ENCODE measurements at regions not wholly inside any gene's neighbourhood (a gene's known extent, or its start where the extent isn't known, plus 50 kb on each side); places are given as distances from the start of the nearest gene placed in this dataset.

- no peak for DNase-seq (ENCODE audit: low read depth in 4 of 4, low spot score in 2 of 4)
Observed at GRCh38 chrX:4754878-4755604, 1041.6 kb upstream of the PRKX start.

DNA sequence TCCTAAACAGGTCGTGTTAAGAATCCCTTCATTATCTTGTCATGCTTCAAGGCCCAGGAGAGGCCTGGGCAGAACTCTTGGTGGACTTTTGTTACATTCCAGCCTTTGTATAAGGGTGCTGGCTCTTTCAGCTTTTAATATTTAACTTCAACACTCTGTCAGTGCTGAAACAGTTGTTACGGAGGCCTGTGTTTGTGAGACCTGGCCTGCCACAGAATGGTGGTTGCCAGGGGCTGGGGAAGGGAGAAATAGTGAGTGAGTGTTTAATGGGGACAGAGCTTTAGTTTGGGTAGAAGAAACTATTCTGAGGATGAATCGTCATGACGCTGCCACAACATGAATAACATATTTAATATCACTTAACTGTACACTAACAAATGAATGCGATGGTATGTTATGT lies 1027.6 kb upstream of the PRKX start:
- no peak for DNase-seq (ENCODE audit: low read depth in 4 of 4, low spot score in 2 of 4)

DNA sequence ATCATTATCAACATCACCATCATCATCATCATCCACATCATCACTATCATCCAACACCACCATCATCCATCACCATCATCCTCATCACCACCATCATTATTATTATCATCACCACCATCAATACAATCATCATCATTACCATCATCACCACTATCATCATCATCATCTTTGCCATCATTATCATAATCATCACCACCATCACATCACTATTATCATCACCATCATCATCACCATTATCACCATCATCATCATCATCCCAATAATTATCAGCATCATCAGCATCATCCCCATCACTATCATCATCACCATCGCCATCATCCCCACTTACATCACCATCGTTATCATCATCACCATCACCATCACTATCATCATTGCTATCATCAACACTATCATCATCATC lies 1021.9 kb upstream of the PRKX start:
- no peak for DNase-seq (ENCODE audit: low read depth in 4 of 4, low spot score in 2 of 4)

GRCh38 chrX:4710618-4711433 lies 997.4 kb upstream of the PRKX start:
- no peak for DNase-seq (ENCODE audit: low read depth in 4 of 4, low spot score in 2 of 4)

DNA sequence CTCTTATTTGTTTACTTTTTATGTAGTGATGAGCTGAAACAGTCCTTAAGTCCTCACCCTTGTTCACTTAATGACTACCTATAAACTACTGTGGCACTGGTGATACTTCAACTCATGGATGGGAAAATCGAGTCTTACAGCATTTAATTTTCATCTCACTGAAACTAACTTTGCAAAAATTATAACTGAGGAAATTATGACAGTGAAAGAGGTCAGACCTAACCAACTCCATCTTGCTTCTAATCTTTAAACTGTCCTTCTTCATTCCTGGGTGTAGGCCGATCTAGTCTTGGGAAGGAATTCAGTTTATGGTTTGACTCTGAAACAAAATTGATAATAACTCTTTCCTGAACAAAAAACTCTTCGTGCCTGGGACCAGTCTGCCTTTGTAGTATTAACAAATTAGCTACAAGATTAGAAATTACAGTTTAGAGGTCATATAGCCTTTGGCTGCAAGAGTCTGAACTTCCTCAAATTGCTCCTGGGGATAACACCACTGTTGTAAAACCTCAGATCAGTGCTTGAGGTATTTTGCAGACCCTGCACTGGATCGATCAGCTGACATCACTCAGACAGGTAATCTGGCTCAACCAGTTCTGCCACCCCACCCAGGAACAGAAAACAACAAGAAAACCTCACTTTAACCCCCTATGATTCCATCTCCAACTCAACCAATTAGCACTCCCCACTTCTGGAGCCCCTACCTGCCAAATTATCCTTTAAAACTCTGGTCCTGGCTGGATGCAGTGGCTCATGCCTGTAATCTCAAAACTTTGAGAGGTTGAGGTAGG lies 995.7 kb upstream of the PRKX start:
- DNase-seq (ENCODE audit: low read depth in 4 of 4, low spot score in 2 of 4), result no peak

- DNase-seq (ENCODE audit: low read depth in 4 of 4, low spot score in 2 of 4), result no peak
Observed at GRCh38 chrX:4706961-4707360, 993.5 kb upstream of the PRKX start.

DNA sequence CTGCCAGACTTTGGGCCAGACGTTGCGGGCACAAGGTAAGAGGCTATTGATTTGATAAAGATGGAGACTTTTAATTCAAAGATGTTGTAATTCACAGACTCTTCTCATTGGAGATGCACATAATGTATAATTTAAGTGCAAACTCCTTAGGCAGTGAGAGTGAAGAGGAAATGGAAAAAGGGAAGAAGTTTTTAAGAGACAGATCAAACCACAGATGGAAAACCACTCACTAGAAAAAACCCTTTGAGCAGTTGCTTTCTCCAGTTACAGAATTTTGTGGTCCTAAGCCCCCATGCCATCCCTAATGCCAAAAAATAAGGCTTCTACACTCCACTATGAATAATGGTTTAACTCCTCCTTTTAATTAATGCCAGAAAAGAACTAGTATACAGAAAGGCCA lies 977.1 kb upstream of the PRKX start:
- DNase-seq (ENCODE audit: low read depth in 4 of 4, low spot score in 2 of 4), result no peak

DNA sequence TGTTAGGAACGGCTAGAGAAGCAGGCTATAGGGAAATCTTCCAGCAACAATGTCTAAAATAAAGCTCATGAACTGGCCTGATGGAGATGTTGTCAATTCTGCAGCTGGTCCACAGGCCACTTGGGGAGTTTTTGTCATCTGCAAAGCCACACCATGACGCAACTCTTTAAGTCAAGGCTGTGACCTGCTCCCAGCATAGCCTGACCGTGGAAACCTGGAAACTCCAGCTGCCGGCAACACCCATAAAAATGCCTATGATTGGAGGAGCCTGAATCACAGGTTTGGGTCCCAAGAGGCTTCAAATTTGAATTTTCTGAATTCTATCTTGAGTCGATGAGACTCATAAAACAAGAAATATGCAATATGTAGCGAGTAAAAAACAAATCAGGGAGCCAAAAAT lies 969.2 kb upstream of the PRKX start:
- no peak for DNase-seq (ENCODE audit: low read depth in 4 of 4, low spot score in 2 of 4)

GRCh38 chrX:4675686-4676300 lies 962.3 kb upstream of the PRKX start:
- DNase-seq (ENCODE audit: low read depth in 4 of 4, low spot score in 2 of 4), result no peak

- DNase-seq (ENCODE audit: low read depth in 4 of 4, low spot score in 2 of 4), result no peak
Observed at GRCh38 chrX:4674028-4674782, 960.8 kb upstream of the PRKX start.

DNA sequence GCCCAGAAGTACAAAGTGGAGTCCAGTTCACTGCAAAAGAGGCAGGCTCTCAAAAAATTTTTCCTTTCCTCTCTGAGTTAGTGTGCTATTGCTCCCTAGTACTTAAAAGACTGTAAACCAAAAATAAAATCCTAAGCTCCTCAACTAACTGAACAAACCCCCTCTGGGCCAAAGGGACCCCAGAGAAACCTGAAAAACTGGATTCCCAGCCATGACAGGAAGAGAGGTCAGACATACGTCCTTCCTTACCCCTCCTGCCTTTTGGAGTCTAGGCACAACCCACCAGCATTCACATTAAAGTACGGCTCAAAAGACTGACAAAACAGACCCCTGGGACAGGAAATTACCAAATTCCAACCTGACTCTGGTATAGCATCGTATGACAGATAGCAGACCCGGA lies 957.9 kb upstream of the PRKX start:
- no peak for DNase-seq (ENCODE audit: low read depth in 4 of 4, low spot score in 2 of 4)

- DNase-seq (ENCODE audit: low read depth in 4 of 4, low spot score in 2 of 4), result no peak
Observed at GRCh38 chrX:4670606-4671005, 957.2 kb upstream of the PRKX start.

DNA sequence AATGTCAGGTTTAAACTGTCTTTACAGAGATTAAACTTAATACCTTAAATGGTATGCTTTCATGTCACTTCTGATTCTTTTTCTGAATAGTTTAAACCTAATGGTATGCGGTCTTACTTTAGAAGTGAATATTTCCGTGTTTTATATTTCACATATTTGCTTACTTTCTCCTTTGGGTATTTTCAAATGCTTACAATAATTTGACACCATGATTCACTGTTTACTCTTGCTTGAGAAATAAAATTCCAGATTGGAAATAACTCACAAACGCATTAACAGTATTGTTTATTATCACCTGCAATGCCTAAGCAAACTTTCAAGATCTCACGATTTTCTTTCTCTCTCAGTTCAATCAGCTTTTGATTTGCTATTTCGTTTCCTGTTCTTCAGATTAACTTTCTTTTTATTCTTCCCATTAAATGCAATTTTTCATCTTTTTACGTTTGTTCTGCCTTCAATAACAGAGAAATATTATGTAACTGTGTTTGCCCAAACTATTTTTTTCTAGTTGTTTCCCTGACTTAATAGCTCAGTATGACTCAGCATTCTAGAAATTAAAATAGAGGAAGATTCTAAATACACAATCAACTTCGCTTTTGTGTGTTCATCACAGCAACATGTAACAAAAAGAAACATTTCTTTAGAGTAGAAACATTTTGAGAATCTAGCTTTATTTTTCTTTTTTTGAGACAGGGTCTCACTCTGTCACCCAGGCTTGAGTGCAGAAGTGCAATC lies 955.5 kb upstream of the PRKX start:
- no peak for DNase-seq (ENCODE audit: low read depth in 4 of 4, low spot score in 2 of 4)

GRCh38 chrX:4663085-4663484 lies 949.6 kb upstream of the PRKX start:
- DNase-seq (ENCODE audit: low read depth in 4 of 4, low spot score in 2 of 4), result no peak

GRCh38 chrX:4661771-4662170 lies 948.3 kb upstream of the PRKX start:
- DNase-seq (ENCODE audit: low read depth in 4 of 4, low spot score in 2 of 4), result no peak

DNA sequence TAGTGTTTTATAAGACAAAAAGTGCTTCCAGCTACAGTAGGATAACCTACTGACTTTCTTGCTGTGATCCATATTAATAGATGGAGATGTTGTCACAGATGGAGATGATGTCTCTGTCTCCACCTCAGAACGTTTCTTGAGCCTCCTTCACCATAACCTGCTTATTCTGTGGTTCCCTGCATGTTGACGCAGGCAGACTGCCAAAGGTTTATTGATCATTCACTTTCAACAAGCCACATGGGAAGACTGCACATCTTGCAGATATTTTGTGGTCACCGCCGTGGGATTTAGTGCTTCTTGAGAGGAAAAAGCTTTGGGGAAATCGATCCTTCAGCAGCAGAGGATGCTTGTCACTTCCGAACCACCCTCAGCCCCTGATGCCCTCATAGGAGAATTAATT lies 943.0 kb upstream of the PRKX start:
- DNase-seq (ENCODE audit: low read depth in 4 of 4, low spot score in 2 of 4), result no peak

- DNase-seq (ENCODE audit: low read depth in 4 of 4, low spot score in 2 of 4), result no peak
Observed at GRCh38 chrX:4655743-4656142, 942.3 kb upstream of the PRKX start.

GRCh38 chrX:4642114-4642513 lies 928.7 kb upstream of the PRKX start:
- DNase-seq (ENCODE audit: low read depth in 4 of 4, low spot score in 2 of 4), result no peak

DNA sequence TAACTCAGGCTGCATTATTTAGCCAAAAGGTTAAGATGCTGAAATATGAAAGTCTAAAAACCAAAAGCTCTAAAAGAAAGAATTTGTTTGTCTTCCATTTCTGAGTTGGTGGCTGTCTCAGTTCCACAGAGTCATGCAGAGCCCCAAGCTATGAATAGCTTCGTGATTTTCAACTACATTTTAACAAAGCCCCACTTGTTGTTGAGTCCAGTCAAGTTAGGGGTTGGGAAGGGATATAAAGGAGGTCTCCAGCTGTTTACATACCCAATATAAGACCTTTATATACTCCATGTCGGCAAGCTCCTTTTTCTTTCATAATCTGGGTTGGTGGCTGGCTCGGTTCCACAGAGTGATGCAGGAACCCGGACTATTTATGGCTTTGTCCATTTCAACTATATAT lies 924.6 kb upstream of the PRKX start:
- no peak for DNase-seq (ENCODE audit: low read depth in 4 of 4, low spot score in 2 of 4)

GRCh38 chrX:4627414-4627813 lies 914.0 kb upstream of the PRKX start:
- DNase-seq (ENCODE audit: low read depth in 4 of 4, low spot score in 2 of 4), result no peak

Data from left renal cortex interstitium (tissue), 4 donors.